Stimulated activated memory B cell treated with anti-CD40 and anti-IgM and Interleukin-4, amounts not matched to agents 10 μg/mL and 1 μg/mL and 100 μg/mL, for 72 hours (primary cell): ENCODE measurements at regions not wholly inside any gene's neighbourhood (a gene's known extent, or its start where the extent isn't known, plus 50 kb on each side); places are given as distances from the start of the nearest gene placed in this dataset.
"Not testable (repeated sequence)": the region's sequence is repeated elsewhere in the genome, so short reads cannot be mapped to it uniquely, and the experiment has no call there.

ENCODE experiments used
- ATAC-seq: fragments of 150-1000 bp; cut with Tn5 transposase; 2 replicates; pipeline ENCODE4 v1.10.0; 2021
- H3K27ac Mint-ChIP-seq: one replicate; pipeline ENCODE4 v1.8.0; 2022; ENCODE audit warnings: mild to moderate bottlenecking, mixed read lengths
- H3K27me3 Mint-ChIP-seq: one replicate; pipeline ENCODE4 v1.8.0; 2022; ENCODE audit warnings: mixed read lengths
- H3K36me3 Mint-ChIP-seq: one replicate; pipeline ENCODE4 v1.8.0; 2022; ENCODE audit warnings: mixed read lengths
- H3K4me1 Mint-ChIP-seq: one replicate; pipeline ENCODE4 v1.8.0; 2022; ENCODE audit warnings: mixed read lengths
- H3K4me3 Mint-ChIP-seq: one replicate; pipeline ENCODE4 v1.8.0; 2022; ENCODE audit warnings: mild to moderate bottlenecking, moderate library complexity, mixed read lengths
- H3K9me3 Mint-ChIP-seq: one replicate; pipeline ENCODE4 v1.8.0; 2022; ENCODE audit warnings: mixed read lengths

DNA sequence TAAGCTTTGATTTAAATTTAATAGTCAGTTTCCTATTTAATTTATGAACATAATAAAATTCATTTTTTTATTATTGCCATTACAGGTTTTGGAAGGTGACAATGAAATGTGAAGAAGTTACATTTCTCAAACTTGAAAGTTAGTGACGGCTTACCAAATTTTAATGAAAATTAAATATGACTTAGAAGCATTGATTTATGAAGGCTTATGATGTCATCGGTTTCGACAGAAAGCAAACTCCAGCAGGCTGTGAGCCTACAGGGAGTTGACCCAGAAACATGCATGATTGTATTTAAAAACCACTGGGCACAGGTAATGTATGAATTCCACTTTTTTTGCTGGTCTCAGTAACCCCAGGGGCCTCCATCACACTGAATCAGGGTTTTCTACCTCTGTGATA, 157.1 kb downstream of the FHIP1A start:
- Mint-ChIP-seq H3K9me3 (no peaks in the 10 kb centered on the region), H3K27ac (no peak overlapping the region)
- ATAC-seq: no peak

DNA sequence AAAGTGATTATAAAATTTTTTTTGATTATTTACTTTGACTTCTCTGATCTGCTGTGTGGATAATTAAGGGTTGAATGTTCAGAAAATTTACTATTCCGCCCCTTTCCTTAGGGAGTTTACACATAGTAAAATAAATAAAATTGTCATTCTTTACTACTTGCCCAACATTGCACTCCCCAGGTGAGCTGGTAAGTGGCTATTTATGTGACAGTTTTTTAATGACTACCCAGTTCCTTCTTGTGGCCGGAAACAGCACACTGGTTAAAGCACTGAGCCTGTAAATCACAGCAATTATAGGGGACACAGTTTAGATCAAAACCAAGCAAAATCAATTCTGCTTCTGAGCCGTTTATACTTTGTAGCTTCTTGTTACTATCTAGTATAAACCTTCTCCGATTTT, 158.1 kb downstream of the FHIP1A start:
- ATAC-seq: peak; percentile 79
- Mint-ChIP-seq H3K36me3 (no peaks in the 10 kb centered on the region), H3K27me3 (peaks cover 21% of the 10 kb centered on the region), H3K4me1 (peaks cover 8% of the 10 kb centered on the region), H3K27ac (no peak overlapping the region), H3K9me3 (no peaks in the 10 kb centered on the region), H3K4me3 (no peak overlapping the region)

More for the DNA sequence above, 157.1 kb downstream of the FHIP1A start:
- H3K36me3 Mint-ChIP-seq: no peaks in the 10 kb centered on the region
- H3K4me1 Mint-ChIP-seq: peaks cover 8% of the 10 kb centered on the region
- no peak overlapping the region for H3K4me3 Mint-ChIP-seq
- peaks cover 21% of the 10 kb centered on the region for H3K27me3 Mint-ChIP-seq

DNA sequence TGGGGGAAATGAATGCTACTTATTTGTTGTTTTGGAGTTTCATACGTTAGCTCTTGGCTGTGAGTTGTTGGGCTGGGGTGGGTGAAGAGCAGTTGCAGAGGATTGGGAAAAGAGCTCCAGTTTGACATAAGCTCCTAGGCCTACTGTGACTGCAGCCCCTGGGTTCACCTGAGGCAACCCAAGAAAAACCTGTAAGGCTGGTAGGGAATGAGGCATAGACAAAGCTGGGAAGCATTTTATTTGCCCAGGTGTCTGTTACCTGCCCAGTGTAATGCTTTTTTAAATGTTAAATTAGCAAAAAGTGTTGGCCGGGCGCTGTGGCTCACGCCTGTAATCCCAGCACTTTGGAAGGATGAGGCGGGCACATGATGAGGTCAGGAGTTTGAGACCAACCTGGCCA, 160.0 kb downstream of the FHIP1A start:
- Mint-ChIP-seq H3K9me3 (no peaks in the 10 kb centered on the region), H3K36me3 (no peaks in the 10 kb centered on the region), H3K4me3 (no peak overlapping the region), H3K4me1 (peaks cover 8% of the 10 kb centered on the region), H3K27ac (no peak overlapping the region), H3K27me3 (peaks cover 21% of the 10 kb centered on the region)
- ATAC-seq: no peak

- Mint-ChIP-seq H3K4me1 (peaks cover 8% of the 10 kb centered on the region), H3K27ac (no peak overlapping the region), H3K9me3 (no peaks in the 10 kb centered on the region), H3K27me3 (peaks cover 21% of the 10 kb centered on the region), H3K4me3 (no peak overlapping the region), H3K36me3 (no peaks in the 10 kb centered on the region)
- no peak for ATAC-seq
These were observed 160.7 kb downstream of the FHIP1A start for GRCh38 chr4:151569650-151570049.

GRCh38 chr4:151573474-151573873, 164.5 kb downstream of the FHIP1A start:
- Mint-ChIP-seq H3K9me3 (no peaks in the 10 kb centered on the region), H3K4me3 (no peak overlapping the region), H3K27ac (no peak overlapping the region), H3K27me3 (peaks cover 7% of the 10 kb centered on the region), H3K4me1 (no peaks in the 10 kb centered on the region), H3K36me3 (no peaks in the 10 kb centered on the region)
- no peak for ATAC-seq

DNA sequence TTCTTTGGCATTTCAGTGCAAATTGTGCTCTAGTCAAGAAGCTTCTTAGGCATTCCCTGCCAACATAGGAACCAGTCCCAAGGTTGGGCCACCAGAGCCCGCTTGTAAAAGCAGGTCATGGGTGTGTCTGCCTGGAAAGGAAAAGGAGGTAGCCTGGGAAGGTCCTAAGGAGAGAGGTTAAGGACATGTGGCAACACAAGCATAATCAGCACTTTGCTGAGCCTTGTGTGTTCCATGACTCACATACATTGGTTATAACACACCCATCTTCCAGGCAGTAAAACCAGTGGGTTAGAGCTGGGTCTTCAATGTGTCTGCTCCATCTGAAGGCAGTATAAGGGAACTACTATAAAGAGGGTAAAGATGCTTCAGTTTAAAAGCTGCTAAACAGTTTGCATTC, 165.0 kb downstream of the FHIP1A start:
- no peak for ATAC-seq
- Mint-ChIP-seq H3K9me3 (no peaks in the 10 kb centered on the region), H3K27me3 (peaks cover 2% of the 10 kb centered on the region), H3K27ac (no peak overlapping the region), H3K4me3 (no peak overlapping the region), H3K4me1 (no peaks in the 10 kb centered on the region), H3K36me3 (no peaks in the 10 kb centered on the region)

DNA sequence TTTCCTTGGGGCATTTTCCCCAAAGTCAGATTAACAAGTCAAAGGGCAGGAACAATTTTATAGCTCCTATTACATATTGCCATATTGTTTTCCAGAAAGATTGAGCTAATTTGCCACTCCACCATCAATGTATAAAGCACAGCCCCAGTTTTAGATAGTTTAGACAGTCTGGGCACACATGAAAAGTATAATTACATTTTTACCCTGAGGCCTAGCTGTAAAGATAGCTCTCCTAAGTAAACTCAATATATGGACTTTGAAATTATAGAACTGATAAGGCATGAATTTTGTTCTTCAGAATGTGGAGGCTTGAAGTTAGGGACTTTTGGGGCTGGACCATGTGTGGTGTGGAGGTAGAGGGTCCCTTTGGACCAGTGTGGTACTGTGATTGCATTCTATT, 166.0 kb downstream of the FHIP1A start:
- Mint-ChIP-seq H3K4me1 (no peaks in the 10 kb centered on the region), H3K9me3 (no peaks in the 10 kb centered on the region), H3K27me3 (no peaks in the 10 kb centered on the region), H3K36me3 (no peaks in the 10 kb centered on the region), H3K4me3 (no peak overlapping the region), H3K27ac (no peak overlapping the region)
- no peak for ATAC-seq

DNA sequence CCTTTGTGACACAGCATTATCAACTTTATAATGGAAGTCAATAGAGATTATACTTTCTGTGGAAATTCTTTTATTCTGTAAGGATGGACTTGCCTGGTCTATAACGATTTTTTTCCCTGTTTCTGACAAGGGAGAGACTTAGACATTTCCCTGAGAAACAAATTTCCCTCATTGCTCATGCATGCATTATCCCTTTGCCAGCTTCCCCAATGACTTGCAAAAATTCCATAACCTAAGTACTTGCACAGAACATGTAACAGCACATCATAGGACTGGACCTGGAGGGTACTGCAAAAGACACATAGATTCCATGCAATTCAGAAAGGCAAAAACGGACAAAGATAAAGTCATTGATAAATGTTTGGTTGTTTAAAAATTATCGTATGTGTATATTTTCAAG, 166.7 kb downstream of the FHIP1A start:
- no peak for ATAC-seq
- no peak overlapping the region for H3K27ac Mint-ChIP-seq
- no peak overlapping the region for H3K4me3 Mint-ChIP-seq
- no peaks in the 10 kb centered on the region for H3K4me1 Mint-ChIP-seq
- no peaks in the 10 kb centered on the region for H3K9me3 Mint-ChIP-seq
- no peaks in the 10 kb centered on the region for H3K27me3 Mint-ChIP-seq
- no peaks in the 10 kb centered on the region for H3K36me3 Mint-ChIP-seq

DNA sequence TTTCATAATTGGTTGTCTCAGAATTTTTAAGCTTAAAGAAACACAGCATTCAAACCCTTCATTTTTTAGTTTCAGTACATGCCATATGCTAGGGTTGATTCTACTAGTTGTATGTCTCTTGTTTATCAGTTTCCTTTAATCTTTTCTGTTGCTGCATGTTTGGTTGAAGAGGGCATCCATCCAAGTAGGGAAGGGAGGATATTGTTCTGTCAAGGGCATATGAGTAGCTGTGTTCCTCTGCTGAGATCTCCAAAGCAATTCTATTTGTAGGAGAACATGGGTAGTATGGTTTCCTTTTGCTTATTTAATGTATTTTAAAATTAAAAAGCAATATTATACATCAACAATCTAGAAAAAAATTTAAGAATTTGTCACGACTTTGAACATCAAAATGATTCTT, 167.7 kb downstream of the FHIP1A start:
- Mint-ChIP-seq H3K4me3 (no peak overlapping the region), H3K27me3 (no peaks in the 10 kb centered on the region), H3K36me3 (no peaks in the 10 kb centered on the region), H3K9me3 (no peaks in the 10 kb centered on the region), H3K27ac (no peak overlapping the region), H3K4me1 (no peaks in the 10 kb centered on the region)
- no peak for ATAC-seq

- H3K9me3 Mint-ChIP-seq: no peaks in the 10 kb centered on the region
- ATAC-seq: no peak
- no peak overlapping the region for H3K27ac Mint-ChIP-seq
- no peaks in the 10 kb centered on the region for H3K4me1 Mint-ChIP-seq
- no peaks in the 10 kb centered on the region for H3K27me3 Mint-ChIP-seq
- H3K4me3 Mint-ChIP-seq: no peak overlapping the region
- H3K36me3 Mint-ChIP-seq: no peaks in the 10 kb centered on the region
These were observed 172.6 kb downstream of the FHIP1A start for GRCh38 chr4:151581570-151581969.

GRCh38 chr4:151582098-151582497, 173.1 kb downstream of the FHIP1A start:
- Mint-ChIP-seq H3K27me3 (no peaks in the 10 kb centered on the region), H3K9me3 (no peaks in the 10 kb centered on the region), H3K4me1 (no peaks in the 10 kb centered on the region), H3K36me3 (no peaks in the 10 kb centered on the region), H3K4me3 (no peak overlapping the region), H3K27ac (no peak overlapping the region)
- no peak for ATAC-seq

DNA sequence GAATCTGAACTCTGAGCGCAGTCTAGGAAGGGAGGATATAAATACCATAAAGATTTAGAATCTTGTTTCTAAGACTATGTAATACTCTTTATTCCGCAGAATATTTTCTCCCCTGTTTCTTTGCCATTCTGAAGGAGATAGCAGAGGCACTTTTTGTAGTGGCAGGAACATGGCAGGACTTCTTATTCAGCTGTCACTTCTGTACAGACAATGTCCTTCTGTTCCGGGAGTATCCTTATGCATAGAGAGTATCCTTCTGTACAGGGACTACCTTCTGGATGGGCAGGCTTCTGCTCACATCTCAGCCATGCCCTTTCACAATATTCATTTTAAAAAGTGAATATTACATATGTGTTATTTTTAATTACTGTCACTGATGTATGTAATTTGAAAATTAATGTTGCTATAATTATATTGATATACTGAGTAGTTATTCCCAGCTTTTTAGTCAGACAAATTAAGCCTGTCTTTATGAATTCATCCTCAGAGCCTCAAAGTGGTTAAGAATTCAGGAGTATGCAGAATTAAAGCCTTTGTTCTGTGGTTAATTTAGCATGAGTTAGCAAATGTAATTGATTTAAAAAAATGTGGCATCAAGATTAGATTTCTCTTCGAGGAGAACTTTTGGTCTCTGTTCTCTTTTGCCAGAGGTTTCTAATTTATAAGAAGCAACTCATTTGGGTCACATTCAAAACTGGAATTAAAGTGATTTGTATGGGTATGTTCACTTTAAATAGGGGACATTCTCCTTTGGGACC, 174.4 kb downstream of the FHIP1A start:
- no peaks in the 10 kb centered on the region for H3K36me3 Mint-ChIP-seq
- H3K4me1 Mint-ChIP-seq: no peaks in the 10 kb centered on the region
- no peaks in the 10 kb centered on the region for H3K9me3 Mint-ChIP-seq

GRCh38 chr4:151584101-151584500, 175.1 kb downstream of the FHIP1A start:
- Mint-ChIP-seq H3K36me3 (no peaks in the 10 kb centered on the region), H3K27me3 (no peaks in the 10 kb centered on the region), H3K4me3 (no peak overlapping the region), H3K9me3 (no peaks in the 10 kb centered on the region), H3K27ac (no peak overlapping the region), H3K4me1 (no peaks in the 10 kb centered on the region)
- no peak for ATAC-seq

More for the DNA sequence above, 174.4 kb downstream of the FHIP1A start:
- H3K27me3 Mint-ChIP-seq: no peaks in the 10 kb centered on the region
- no peak overlapping the region for H3K27ac Mint-ChIP-seq
- no peak for ATAC-seq
- H3K4me3 Mint-ChIP-seq: no peak overlapping the region

DNA sequence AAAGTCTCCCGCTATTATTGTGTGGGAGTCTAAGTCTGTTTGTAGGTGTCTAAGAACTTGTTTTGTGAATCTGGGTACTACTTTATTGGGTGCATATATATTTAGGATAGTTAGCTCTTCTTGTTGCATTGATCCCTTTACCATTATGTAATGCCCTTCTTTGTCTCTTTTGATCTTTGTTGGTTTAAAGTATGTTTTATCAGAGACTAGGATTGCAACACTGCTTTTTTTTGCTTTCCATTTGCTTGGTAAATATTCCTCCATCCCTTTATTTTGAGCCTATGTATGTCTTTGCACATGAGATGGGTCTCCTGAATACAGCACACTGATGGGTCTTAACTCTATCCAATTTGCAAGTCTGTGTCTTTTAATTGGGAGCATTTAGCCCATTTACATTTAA, 165.2 kb downstream of the GATB start:
- H3K4me3 Mint-ChIP-seq, H3K27ac Mint-ChIP-seq, ATAC-seq, H3K36me3 Mint-ChIP-seq, H3K4me1 Mint-ChIP-seq, H3K9me3 Mint-ChIP-seq: not testable (repeated sequence)
- H3K27me3 Mint-ChIP-seq: peaks cover 12% of the 10 kb centered on the region

- H3K27ac Mint-ChIP-seq, H3K36me3 Mint-ChIP-seq, H3K9me3 Mint-ChIP-seq, H3K4me1 Mint-ChIP-seq, H3K4me3 Mint-ChIP-seq, ATAC-seq: not testable (repeated sequence)
- peaks cover 11% of the 10 kb centered on the region for H3K27me3 Mint-ChIP-seq
These were observed 163.1 kb downstream of the GATB start for GRCh38 chr4:151597691-151598090.

GRCh38 chr4:151599863-151600262, 160.9 kb downstream of the GATB start:
- Mint-ChIP-seq H3K36me3 (no peaks in the 10 kb centered on the region), H3K9me3 (no peaks in the 10 kb centered on the region), H3K4me3 (no peak overlapping the region), H3K27me3 (no peaks in the 10 kb centered on the region), H3K27ac (no peak overlapping the region), H3K4me1 (no peaks in the 10 kb centered on the region)
- ATAC-seq: no peak
